NB4 (cell line): ENCODE measurements at regions not wholly inside any gene's neighbourhood (a gene's known extent, or its start where the extent isn't known, plus 50 kb on each side); places are given as distances from the start of the nearest gene placed in this dataset.
"Not testable (repeated sequence)": the region's sequence is repeated elsewhere in the genome, so short reads cannot be mapped to it uniquely, and the experiment has no call there.

Source experiments
- DNase-seq: peaks from one replicate; pipeline ENCODE4 v3.0.0; 2010; ENCODE audit warnings: low read depth
- H3K4me3 ChIP-seq: one replicate; pipeline ENCODE4 v1.5.1; 2011; ENCODE audit warnings: mild to moderate bottlenecking, low read depth, low read length, moderate library complexity
- CTCF ChIP-seq: IDR thresholded peaks from one replicate; pipeline ENCODE4 v1.5.1; 2012; ENCODE audit warnings: low read depth, low read length
- MAX ChIP-seq: IDR thresholded peaks from 2 replicates; pipeline ENCODE4 v1.6.1; 2011; ENCODE audit warnings: low read depth, low read length
- MYC ChIP-seq: IDR thresholded peaks from 2 replicates; pipeline ENCODE4 v1.6.1; 2011; ENCODE audit warnings: low read depth, low read length
- POLR2A ChIP-seq: IDR thresholded peaks from 2 replicates; pipeline ENCODE4 v1.6.1; 2011; ENCODE audit warnings: mild to moderate bottlenecking; ENCODE audit not compliant: insufficient read length; ENCODE audit errors: extremely low read depth

- DNase-seq, result no peak
- no peak overlapping the region for H3K4me3 ChIP-seq
- TF ChIP-seq MAX (no peak), MYC (no peak), POLR2A (no peak)
Observed at GRCh38 chr15:95149771-95150170, 918.4 kb downstream of the MCTP2 start.

- TF ChIP-seq CTCF (no peak), MAX (no peak), MYC (no peak), POLR2A (no peak)
- H3K4me3 ChIP-seq, result no peak overlapping the region
- no peak for DNase-seq
Observed at GRCh38 chr15:95150466-95150865, 919.1 kb downstream of the MCTP2 start.

- H3K4me3 ChIP-seq, result no peak overlapping the region
- no peak for DNase-seq
- TF ChIP-seq CTCF, result no peak
- TF ChIP-seq POLR2A, result no peak
- no peak for TF ChIP-seq MAX
- no peak for TF ChIP-seq MYC
Observed at GRCh38 chr15:95152741-95153140, 921.4 kb downstream of the MCTP2 start.

GRCh38 chr15:95153201-95153600 lies 921.8 kb downstream of the MCTP2 start:
- H3K4me3 ChIP-seq, DNase-seq: not testable (repeated sequence)

- TF ChIP-seq MAX (no peak), POLR2A (no peak), MYC (no peak), CTCF (no peak)
- H3K4me3 ChIP-seq, result no peak overlapping the region
- DNase-seq, result no peak
Observed at GRCh38 chr15:95160316-95160715, 929.0 kb downstream of the MCTP2 start.

- no peak for TF ChIP-seq CTCF
- no peak for TF ChIP-seq POLR2A
- no peak for TF ChIP-seq MAX
- no peak for TF ChIP-seq MYC
- H3K4me3 ChIP-seq, result no peak overlapping the region
- DNase-seq, result no peak
Observed at GRCh38 chr15:95162069-95162468, 930.7 kb downstream of the MCTP2 start.

- TF ChIP-seq POLR2A (no peak), MYC (no peak), MAX (no peak), CTCF (no peak)
- no peak for DNase-seq
- no peak overlapping the region for H3K4me3 ChIP-seq
Observed at GRCh38 chr15:95162531-95162930, 931.2 kb downstream of the MCTP2 start.
